GM06990 (cell line): ENCODE measurements at regions not wholly inside any gene's neighbourhood (a gene's known extent, or its start where the extent isn't known, plus 50 kb on each side); places are given as distances from the start of the nearest gene placed in this dataset.

ENCODE experiments used
- DNase-seq: peaks from one replicate; pipeline ENCODE4 v3.0.0-alpha.2; 2011; ENCODE audit not compliant: insufficient read length; ENCODE audit errors: extremely low read depth
- H3K27me3 ChIP-seq: replicated peaks from 2 replicates; pipeline ENCODE4 v1.6.0; 2011; ENCODE audit warnings: low read length; ENCODE audit not compliant: control insufficient read depth, insufficient read depth
- H3K36me3 ChIP-seq: 2 replicates; pipeline ENCODE4 v1.5.1; 2011; ENCODE audit warnings: low read length; ENCODE audit not compliant: control insufficient read depth, insufficient read depth
- H3K4me3 ChIP-seq: replicated peaks from 2 replicates; pipeline ENCODE4 v1.5.1; 2011; ENCODE audit warnings: low read depth, mild to moderate bottlenecking, control low read depth, low read length
- TF ChIP-seq, protein P1 (sequence below): IDR thresholded peaks from 2 replicates; pipeline ENCODE4 v1.5.1; 2011; ENCODE audit warnings: low read length, control low read depth, mild to moderate bottlenecking, inconsistent platforms; ENCODE audit not compliant: insufficient read depth, poor library complexity, severe bottlenecking

DNA sequence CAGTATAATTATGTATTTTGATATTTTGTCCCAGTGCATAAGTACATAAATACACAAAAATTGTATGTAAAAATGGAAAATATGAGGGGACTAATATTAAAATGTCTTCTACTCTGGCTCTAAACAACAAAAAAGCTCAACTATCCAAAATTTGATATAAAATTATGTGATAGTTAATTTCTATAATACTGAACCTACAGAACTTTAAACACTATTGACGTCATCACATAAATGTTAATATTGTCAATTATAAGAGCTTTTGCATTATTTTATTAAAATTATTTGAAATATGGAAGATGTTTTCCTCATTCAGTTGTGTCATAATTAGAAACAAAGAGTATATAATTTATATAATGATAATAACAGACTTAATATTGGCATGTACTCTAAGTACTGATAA lies 1139.7 kb upstream of the TMEFF2 start:
- Histone ChIP-seq H3K4me3 (no peak overlapping the region), H3K36me3 (no peaks in the 10 kb centered on the region)
- TF ChIP-seq, protein P1, sequence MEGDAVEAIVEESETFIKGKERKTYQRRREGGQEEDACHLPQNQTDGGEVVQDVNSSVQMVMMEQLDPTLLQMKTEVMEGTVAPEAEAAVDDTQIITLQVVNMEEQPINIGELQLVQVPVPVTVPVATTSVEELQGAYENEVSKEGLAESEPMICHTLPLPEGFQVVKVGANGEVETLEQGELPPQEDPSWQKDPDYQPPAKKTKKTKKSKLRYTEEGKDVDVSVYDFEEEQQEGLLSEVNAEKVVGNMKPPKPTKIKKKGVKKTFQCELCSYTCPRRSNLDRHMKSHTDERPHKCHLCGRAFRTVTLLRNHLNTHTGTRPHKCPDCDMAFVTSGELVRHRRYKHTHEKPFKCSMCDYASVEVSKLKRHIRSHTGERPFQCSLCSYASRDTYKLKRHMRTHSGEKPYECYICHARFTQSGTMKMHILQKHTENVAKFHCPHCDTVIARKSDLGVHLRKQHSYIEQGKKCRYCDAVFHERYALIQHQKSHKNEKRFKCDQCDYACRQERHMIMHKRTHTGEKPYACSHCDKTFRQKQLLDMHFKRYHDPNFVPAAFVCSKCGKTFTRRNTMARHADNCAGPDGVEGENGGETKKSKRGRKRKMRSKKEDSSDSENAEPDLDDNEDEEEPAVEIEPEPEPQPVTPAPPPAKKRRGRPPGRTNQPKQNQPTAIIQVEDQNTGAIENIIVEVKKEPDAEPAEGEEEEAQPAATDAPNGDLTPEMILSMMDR: no peak

DNA sequence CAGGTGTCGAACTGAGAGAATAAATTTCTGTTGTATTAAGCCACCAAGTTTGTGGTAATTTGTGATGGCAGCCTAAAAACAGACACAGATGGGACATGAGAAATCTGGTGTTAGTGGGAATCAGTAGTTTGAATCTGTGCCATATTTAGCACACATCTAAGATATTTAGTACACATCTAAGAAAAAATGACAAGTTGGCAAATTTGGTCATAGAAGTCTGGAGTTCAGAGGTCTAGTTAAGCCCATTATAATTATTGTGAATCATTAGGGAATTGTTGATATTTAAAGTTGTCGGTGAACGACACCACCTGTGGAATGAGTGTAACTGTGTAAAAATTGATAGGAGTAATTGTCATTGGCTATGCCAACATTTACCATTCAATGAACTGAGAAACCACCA lies 1138.8 kb upstream of the TMEFF2 start:
- DNase-seq: no peak
- TF ChIP-seq, protein P1: no peak
- no peaks in the 10 kb centered on the region for H3K27me3 ChIP-seq
- no peaks in the 10 kb centered on the region for H3K36me3 ChIP-seq
- no peak overlapping the region for H3K4me3 ChIP-seq

More for the DNA sequence above, 1139.7 kb upstream of the TMEFF2 start:
- no peaks in the 10 kb centered on the region for H3K27me3 ChIP-seq
- no peak for DNase-seq

DNA sequence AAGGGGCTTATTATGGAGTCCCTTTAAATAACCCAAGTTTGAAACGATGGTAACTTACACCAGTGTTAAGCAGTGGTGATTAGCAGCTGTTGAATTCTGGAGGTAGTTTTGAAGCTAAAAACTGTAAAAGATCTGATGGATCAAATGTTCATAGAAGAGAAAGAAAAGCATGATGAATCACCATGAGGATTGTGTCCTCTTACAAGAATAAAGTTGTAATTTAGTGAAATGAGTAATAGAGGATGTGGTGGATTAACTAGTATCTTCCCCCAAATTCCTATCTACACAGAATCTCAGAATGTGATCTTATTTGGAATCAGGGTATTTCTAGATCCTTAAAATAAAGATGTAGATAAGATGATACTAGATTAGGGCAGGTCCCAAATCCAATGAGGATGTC lies 1138.2 kb upstream of the TMEFF2 start:
- TF ChIP-seq, protein P1: no peak
- no peak overlapping the region for H3K4me3 ChIP-seq

DNA sequence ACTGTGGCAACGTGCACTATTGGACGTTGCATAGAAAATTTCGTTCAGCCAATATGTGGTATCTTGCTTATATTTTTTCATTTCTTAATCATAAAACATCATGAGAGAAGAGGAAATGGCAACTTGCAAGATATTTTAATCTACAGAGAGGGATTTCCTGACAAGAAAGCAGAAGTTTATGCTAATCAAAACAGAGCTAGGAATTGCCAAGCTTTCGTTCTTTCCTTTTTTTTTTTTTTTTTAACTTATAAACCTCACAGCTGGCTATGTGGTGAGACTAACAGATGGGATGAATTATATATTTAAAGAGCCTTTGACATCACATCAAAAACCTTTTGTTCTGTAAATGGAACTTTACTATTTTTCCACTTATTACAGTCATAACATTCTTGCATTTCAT lies 1136.9 kb upstream of the TMEFF2 start:
- no peaks in the 10 kb centered on the region for H3K36me3 ChIP-seq
- H3K27me3 ChIP-seq: no peaks in the 10 kb centered on the region
- TF ChIP-seq, protein P1: no peak
- DNase-seq: no peak
- no peak overlapping the region for H3K4me3 ChIP-seq

More for the DNA sequence above, 1138.2 kb upstream of the TMEFF2 start:
- H3K27me3 ChIP-seq: no peaks in the 10 kb centered on the region
- no peak for DNase-seq
- H3K36me3 ChIP-seq: no peaks in the 10 kb centered on the region

DNA sequence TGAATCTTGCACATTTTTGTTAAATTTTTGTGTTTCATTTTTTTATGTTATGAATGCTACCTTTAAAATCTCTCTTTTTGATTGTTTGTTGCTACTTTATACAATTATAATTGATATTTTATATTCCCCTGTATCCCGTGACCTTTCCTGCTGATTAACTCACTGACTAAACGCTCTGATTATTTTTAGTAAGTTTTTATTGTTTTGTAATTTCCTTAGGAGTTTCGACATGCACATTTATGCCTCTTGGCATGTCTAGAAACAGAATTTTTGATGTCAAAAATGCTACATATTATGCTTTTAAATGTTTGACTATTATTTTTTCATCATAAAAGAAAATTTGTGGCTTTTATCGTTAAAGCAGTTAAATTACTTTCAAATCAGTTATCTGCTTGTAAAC lies 1131.6 kb upstream of the TMEFF2 start:
- Histone ChIP-seq H3K4me3 (no peak overlapping the region), H3K27me3 (no peaks in the 10 kb centered on the region), H3K36me3 (no peaks in the 10 kb centered on the region)
- DNase-seq: no peak
- TF ChIP-seq, protein P1: no peak

DNA sequence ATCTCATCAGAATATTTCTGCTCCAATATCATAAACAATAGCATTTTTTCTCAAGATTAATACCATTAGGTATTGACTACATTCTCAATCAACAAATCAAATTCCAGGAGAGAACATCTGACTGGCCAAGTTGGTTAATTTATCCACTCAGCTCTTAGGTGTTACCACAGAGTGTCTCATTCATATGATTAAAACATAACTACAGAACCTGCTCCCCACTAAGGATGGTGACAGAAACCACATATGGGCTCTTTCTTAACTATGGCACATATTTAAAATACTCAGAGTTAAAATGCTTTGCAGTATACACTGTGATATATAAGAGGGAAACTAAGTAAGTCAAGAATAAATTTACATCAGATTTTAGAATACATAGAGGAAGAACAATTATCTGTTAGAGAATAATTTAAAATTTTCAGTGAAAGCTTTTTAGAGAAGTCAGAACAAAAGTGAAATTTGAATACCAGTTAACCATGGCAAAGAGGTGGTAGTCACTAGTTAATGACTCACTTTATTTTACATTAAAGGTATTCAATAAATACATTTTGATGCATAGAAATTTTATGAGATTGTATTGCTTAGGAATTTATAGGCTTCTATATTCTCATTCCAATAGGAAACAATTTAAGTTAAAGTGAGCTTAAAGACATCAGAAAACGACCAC lies 1120.8 kb upstream of the TMEFF2 start:
- Histone ChIP-seq H3K27me3 (no peaks in the 10 kb centered on the region), H3K36me3 (no peaks in the 10 kb centered on the region), H3K4me3 (no peak overlapping the region)
- TF ChIP-seq, protein P1: no peak
- no peak for DNase-seq
